ENCODE measurements at regions not wholly inside any gene's neighbourhood (a gene's known extent, or its start where the extent isn't known, plus 50 kb on each side); places are given as distances from the start of the nearest gene placed in this dataset.

DNA sequence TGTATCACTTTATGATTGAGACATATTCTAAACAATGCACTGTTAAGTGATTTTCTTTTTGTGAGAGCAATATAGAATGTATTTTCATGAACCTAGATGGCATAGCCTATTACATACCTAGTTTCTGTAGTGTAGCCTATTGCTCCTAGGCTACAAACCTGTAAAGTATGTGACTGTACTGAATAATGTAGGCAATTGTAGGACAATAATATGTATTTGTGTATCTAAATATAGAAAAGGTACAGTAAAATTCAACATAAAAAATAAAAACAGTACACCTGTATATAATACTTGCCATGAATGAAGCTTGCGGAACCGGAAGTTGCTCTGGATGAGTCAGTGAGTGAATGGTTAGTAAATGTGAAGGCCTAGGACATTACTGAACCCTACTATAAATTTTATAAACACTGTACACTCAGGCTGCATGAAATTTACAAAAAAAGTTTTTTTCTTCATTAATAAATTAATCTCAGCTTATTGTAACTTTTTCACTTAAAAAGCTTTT is 106.7 kb downstream of the VSIG4 start:
- no peaks in the 10 kb centered on the region for H3K4me1 ChIP-seq (ENCODE audit: control insufficient read depth, insufficient read depth, low read length)
- no peak overlapping the region for H3K4me3 ChIP-seq (ENCODE audit: low read depth, low read length)
- TF ChIP-seq, protein P1, sequence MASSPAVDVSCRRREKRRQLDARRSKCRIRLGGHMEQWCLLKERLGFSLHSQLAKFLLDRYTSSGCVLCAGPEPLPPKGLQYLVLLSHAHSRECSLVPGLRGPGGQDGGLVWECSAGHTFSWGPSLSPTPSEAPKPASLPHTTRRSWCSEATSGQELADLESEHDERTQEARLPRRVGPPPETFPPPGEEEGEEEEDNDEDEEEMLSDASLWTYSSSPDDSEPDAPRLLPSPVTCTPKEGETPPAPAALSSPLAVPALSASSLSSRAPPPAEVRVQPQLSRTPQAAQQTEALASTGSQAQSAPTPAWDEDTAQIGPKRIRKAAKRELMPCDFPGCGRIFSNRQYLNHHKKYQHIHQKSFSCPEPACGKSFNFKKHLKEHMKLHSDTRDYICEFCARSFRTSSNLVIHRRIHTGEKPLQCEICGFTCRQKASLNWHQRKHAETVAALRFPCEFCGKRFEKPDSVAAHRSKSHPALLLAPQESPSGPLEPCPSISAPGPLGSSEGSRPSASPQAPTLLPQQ (tag by site-specific recombination; IDR thresholded peaks at IDR 0.05), result no peak
- TF ChIP-seq ZNF248 (tag by site-specific recombination; IDR thresholded peaks at IDR 0.05) (no peak), KLF16 (tag by site-specific recombination; IDR thresholded peaks at IDR 0.05) (no peak), ZNF544 (tag by site-specific recombination; IDR thresholded peaks at IDR 0.05) (no peak), PRDM4 (tag by site-specific recombination; IDR thresholded peaks at IDR 0.05) (no peak), ZNF114 (tag by site-specific recombination; IDR thresholded peaks at IDR 0.05) (no peak), ZNF571 (tag by site-specific recombination; IDR thresholded peaks at IDR 0.05) (no peak), ZNF48 (tag by site-specific recombination; IDR thresholded peaks at IDR 0.05) (no peak)
- TF ChIP-seq, protein P2, sequence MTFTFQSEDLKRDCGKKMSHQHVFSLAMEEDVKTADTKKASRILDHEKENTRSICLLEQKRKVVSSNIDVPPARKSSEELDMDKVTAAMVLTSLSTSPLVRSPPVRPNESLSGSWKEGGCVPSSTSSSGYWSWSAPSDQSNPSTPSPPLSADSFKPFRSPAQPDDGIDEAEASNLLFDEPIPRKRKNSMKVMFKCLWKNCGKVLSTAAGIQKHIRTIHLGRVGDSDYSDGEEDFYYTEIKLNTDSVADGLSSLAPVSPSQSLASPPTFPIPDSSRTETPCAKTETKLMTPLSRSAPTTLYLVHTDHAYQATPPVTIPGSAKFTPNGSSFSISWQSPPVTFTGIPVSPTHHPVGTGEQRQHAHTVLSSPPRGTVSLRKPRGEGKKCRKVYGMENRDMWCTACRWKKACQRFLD (tag by site-specific recombination; IDR thresholded peaks at IDR 0.05), result no peak
- H3K9me3 ChIP-seq (ENCODE audit: control insufficient read depth, insufficient read depth, low read depth, low read length), result no peaks in the 10 kb centered on the region
- H3K36me3 ChIP-seq (ENCODE audit: control insufficient read depth in 2 of 2, insufficient read depth in 1 of 2, low read length in 2 of 2), result no peaks in the 10 kb centered on the region
- POLR2A ChIA-PET, result no interaction called here
- H3K27ac ChIP-seq (ENCODE audit: extremely low read depth, low read depth, low read length), result no peak overlapping the region
- CTCF ChIA-PET, result interaction anchor here (1.1 kb wide), 1 partner anchor 53 kb away, joined by 3 read pairs; no protein-coding TSS in a partner anchor

DNA sequence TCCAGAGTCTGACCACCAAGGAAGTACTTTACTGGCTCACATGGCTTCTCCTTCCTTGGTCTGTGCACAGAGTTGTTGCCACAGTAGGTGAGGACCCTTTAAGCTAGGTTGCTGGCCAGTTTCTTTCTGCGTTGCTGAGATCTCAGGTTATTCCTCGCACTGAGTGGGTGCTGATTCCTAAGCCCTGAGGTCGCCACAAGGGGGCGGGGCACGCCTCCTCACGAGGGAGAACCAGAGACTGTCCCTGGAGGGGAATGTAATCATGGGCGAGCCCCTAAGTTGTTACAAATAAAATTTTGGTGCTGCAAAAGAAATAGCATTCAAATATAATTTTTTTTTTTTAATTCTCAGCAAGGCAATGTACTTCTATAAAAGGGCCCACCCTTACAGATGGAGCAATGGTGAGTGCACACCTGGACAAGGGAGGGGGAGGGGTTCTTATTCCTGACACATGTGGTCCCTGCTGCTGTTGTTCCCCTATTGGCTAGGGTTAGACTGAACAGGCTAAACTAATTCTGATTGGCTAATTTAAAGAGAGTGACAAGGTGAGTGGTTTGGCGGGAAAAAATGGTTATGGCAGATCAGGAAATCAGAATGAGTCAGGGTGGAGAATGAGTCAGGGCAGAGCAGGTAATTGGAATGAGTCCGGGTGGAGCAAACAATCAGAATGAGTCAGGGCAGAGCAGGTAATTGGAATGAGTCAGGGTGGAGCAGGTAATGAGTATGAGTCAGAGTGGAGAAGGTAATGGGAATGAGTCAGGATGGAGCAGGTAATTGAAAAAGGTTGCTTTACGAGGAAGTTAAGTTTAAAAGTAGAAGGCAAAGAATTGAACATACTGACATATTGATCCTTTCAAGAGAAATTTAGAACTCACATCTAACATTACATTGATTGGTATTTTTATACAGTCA is 107.5 kb downstream of the VSIG4 start:
- no peak overlapping the region for H3K4me3 ChIP-seq (ENCODE audit: low read depth, low read length)
- H3K9me3 ChIP-seq (ENCODE audit: control insufficient read depth, insufficient read depth, low read depth, low read length), result no peaks in the 10 kb centered on the region
- no peaks in the 10 kb centered on the region for H3K36me3 ChIP-seq (ENCODE audit: control insufficient read depth in 2 of 2, insufficient read depth in 1 of 2, low read length in 2 of 2)
- ChIA-PET CTCF (no interaction called here), POLR2A (no interaction called here)
- no peaks in the 10 kb centered on the region for H3K4me1 ChIP-seq (ENCODE audit: control insufficient read depth, insufficient read depth, low read length)
- no peak overlapping the region for H3K27ac ChIP-seq (ENCODE audit: extremely low read depth, low read depth, low read length)
- TF ChIP-seq ZNF629 (tag by site-specific recombination; IDR thresholded peaks at IDR 0.05), result 0 out of 2 replicates have a peak, but pooled peaks have one; percentile 20
- peak; percentile 83; the same call in 1 of the 2 replicates for TF ChIP-seq ZNF658 (tag by site-specific recombination; IDR thresholded peaks at IDR 0.05)
- 0 out of 2 replicates have a peak, but pooled peaks have one; percentile 30 for TF ChIP-seq ZBTB21 (tag by site-specific recombination; IDR thresholded peaks at IDR 0.05)
- TF ChIP-seq ZNF223 (tag by site-specific recombination; IDR thresholded peaks at IDR 0.05), result peak; percentile 41; the same call in 1 of the 2 replicates
- no peak for TF ChIP-seq ZNF426 (tag by site-specific recombination; IDR thresholded peaks at IDR 0.05)
- TF ChIP-seq ZNF26 (tag by site-specific recombination; IDR thresholded peaks at IDR 0.05), result peak; percentile 50; the same call in 1 of the 2 replicates
- TF ChIP-seq ZNF544 (tag by site-specific recombination; IDR thresholded peaks at IDR 0.05), result 0 out of 2 replicates have a peak, but pooled peaks have one; percentile 43
- TF ChIP-seq, protein P3, sequence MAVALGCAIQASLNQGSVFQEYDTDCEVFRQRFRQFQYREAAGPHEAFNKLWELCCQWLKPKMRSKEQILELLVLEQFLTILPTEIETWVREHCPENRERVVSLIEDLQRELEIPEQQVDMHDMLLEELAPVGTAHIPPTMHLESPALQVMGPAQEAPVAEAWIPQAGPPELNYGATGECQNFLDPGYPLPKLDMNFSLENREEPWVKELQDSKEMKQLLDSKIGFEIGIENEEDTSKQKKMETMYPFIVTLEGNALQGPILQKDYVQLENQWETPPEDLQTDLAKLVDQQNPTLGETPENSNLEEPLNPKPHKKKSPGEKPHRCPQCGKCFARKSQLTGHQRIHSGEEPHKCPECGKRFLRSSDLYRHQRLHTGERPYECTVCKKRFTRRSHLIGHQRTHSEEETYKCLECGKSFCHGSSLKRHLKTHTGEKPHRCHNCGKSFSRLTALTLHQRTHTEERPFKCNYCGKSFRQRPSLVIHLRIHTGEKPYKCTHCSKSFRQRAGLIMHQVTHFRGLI (tag by site-specific recombination; IDR thresholded peaks at IDR 0.05), result no peak
- TF ChIP-seq ZBTB1 (tag by site-specific recombination; IDR thresholded peaks at IDR 0.05), result no peak
- TF ChIP-seq, protein P4, sequence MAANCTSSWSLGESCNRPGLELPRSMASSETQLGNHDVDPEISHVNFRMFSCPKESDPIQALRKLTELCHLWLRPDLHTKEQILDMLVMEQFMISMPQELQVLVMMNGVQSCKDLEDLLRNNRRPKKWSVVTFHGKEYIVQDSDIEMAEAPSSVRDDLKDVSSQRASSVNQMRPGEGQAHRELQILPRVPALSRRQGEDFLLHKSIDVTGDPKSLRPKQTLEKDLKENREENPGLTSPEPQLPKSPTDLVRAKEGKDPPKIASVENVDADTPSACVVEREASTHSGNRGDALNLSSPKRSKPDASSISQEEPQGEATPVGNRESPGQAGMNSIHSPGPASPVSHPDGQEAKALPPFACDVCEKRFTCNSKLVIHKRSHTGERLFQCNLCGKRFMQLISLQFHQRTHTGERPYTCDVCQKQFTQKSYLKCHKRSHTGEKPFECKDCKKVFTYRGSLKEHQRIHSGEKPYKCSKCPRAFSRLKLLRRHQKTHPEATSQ (tag by site-specific recombination; IDR thresholded peaks at IDR 0.05), result peak; percentile 64; the same call in 1 of the 2 replicates
- TF ChIP-seq ZNF626 (tag by site-specific recombination; IDR thresholded peaks at IDR 0.05), result no peak
- TF ChIP-seq, protein P5, sequence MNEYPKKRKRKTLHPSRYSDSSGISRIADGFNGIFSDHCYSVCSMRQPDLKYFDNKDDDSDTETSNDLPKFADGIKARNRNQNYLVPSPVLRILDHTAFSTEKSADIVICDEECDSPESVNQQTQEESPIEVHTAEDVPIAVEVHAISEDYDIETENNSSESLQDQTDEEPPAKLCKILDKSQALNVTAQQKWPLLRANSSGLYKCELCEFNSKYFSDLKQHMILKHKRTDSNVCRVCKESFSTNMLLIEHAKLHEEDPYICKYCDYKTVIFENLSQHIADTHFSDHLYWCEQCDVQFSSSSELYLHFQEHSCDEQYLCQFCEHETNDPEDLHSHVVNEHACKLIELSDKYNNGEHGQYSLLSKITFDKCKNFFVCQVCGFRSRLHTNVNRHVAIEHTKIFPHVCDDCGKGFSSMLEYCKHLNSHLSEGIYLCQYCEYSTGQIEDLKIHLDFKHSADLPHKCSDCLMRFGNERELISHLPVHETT (tag by site-specific recombination; IDR thresholded peaks at IDR 0.05), result peak; percentile 62; the same call in 1 of the 2 replicates
- TF ChIP-seq ZNF555 (tag by site-specific recombination; conservative IDR thresholded peaks at IDR 0.05), result peak; percentile 19
- TF ChIP-seq ZNF473 (tag by site-specific recombination; IDR thresholded peaks at IDR 0.05), result 0 out of 2 replicates have a peak, but pooled peaks have one; percentile 79
